ENCODE measurements at regions not wholly inside any gene's neighbourhood (a gene's known extent, or its start where the extent isn't known, plus 50 kb on each side); places are given as distances from the start of the nearest gene placed in this dataset.

- no peak for DNase-seq
Observed at GRCh38 chr5:122723606-122724352, 51.1 kb upstream of the SNX2 start.
